GM18907 (cell line): ENCODE measurements at regions not wholly inside any gene's neighbourhood (a gene's known extent, or its start where the extent isn't known, plus 50 kb on each side); places are given as distances from the start of the nearest gene placed in this dataset.
"Not testable (repeated sequence)": the region's sequence is repeated elsewhere in the genome, so short reads cannot be mapped to it uniquely, and the experiment has no call there.

Experiments
- ATAC-seq: cut with Tn5 transposase; IDR thresholded peaks from one replicate; pipeline ENCODE4 v1.9.1; 2021; ENCODE audit warnings: mild to moderate bottlenecking, moderate library complexity; ENCODE audit not compliant: unreplicated experiment

DNA sequence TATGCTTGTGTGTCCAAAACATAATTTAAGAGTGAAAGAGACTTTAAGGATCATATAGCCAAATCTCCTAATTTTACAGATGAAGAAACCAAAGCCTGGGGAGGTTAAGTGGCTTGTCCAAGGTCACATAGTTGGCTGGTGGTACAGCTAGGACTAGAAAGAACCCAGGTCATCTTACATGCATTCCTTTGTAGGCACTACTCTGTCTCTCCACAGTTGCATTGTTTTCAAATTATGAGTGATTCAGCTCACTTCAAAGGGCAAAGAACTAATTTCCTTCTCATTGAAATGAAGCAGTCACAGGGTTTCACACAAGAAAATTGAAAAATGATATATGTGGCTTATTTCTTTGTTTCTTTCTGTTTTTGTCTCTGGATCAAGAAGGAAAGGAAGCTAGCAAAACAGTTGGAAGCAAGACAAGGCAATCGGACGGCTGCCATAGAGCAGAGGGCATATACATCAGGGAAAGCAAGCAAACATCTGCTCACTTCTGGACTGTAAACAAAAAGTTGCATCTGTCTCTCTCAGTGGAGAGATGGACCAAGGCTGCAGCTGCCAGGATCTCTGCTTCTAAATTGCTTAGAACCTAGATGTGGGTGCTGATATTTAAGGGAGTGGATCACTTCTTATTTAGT lies 107.5 kb upstream of the AMOT start:
- no peak for ATAC-seq

DNA sequence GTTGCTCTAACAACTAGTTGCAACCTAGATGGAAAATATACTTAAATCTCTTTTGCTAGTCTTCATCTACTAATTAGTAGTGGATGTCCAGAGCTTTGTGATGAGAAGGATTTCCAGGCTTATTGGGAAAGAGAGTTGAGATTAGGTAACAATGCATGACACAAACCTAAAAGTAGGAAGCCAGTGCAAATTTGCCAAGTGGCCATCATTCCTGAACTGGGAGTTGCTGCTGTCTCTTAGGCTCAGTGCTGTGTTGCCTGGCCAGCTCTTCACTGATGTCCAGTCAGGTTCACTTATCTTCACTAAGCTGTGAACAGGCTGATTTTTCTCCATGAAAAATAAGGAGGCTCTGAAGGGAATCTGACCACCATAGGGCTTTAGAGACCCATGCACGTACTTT lies 105.6 kb upstream of the AMOT start:
- no peak for ATAC-seq

DNA sequence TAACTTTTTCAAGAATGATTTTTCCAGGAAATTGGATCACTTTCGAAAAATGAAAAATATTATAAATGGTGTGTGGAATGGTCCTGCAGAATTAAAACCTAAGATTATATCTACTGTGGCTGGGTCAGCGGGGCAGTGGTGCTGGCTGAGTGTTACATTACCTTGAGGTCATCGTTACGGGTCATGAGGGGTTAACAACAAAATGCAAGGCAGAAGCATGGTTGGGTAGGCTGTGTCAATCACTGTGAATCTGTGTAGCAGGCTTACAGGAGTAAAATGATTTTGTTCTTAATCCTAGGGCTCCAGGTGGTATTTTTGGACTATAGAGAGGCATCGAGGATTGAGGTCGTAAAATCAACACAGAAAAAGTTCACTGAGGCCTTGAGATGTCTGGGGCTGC lies 105.2 kb upstream of the AMOT start:
- ATAC-seq = no peak

DNA sequence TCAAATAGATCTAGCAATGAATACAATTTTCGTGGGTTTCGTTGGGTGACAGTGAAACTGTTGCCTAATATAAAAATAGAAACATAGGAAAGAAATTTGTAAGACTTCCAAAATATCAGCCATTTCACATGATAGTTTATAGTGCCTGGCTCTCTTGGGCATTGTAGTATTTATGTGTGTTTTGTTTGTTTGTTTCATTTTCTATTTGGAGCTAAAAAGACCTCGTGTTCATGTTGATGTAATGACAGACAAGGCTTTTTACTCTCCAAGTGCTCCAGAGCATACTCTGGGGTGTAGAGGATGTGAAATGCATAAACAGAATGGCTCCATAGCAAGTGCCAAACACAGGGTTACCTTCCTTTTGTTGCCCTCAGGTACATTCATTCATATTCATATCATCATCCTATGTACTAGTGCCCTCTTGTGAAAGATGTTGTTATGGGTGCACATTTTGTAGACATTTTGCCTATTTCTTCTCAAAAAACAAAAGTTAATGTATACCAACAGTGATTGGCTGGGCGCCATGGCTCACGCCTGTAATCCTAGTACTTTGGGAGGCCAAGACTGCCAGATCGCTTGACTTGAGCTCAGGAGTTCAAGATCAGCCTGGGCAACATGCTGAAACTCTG lies 100.7 kb upstream of the AMOT start:
- peak; percentile 82 for ATAC-seq

DNA sequence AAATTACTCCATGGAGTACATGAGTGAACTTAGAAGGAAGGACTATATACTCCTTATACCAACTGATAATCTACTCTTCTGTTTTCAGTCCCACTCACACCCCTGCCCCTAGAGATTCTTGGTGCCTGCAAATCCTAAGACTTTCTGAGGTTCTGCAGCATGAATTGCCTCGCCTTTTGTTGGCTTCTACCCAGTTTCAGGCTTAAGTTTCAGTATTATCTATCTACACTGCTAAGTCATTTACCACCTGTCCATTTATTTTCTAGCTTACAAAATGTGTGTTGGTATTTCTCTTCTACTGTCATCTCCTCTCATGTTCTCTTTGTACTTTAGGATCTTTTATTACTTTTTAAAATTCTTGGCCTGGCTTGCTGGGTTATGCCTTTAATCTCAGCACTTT lies 94.4 kb upstream of the AMOT start:
- ATAC-seq = no peak

DNA sequence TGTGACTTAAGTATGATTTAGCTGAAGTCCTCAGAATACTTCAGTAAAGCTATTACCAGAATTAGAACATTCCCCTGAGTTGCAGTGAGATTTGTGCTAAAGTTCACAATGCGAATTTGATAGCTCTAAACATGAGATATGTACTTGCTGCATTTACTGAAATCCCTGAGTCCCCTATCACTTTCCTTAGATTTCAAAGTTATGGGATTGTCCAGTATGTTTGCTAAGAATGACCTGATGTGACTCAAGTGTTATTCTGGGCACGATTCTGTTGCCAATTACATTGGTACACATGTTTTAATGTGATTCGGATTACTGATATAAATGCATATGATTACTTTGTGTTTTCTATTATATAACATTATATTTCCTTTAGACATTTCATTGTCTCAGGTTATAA lies 91.3 kb upstream of the AMOT start:
- ATAC-seq = no peak

DNA sequence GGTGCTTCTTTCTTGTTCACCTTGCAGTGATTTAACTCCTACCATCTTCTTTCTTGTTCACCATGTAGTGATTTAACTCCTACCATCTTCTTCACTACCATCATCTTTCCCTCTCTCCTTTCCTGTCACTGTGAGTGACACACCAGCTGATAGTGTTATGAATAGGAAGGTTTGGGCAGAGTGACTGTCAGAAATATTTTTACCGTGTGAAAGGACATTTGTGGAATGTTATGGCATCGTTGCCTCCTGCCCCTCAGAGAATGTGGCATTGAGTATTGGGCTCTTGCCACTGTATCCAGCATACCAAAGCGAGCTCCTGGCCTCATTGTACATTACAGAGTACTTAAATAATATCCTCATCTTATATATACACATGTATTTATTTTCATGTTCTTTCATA lies 90.8 kb upstream of the AMOT start:
- ATAC-seq = no peak

DNA sequence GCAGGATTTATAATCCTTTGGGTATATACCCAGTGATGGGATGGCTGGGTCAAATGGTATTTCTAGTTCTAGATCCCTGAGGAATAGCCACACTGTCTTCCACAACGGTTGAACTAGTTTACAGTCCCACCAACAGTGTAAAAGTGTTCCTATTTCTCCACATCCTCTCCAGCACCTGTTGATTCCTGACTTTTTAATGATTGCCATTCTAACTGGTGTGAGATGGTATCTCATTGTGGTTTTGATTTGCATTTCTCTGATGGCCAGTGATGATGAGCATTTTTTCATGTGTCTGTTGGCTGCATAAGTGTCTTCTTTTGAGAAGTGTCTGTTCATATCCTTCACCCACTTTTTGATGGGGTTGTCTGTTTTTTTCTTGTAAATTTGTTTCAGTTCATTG lies 82.8 kb upstream of the AMOT start:
- not testable (repeated sequence) for ATAC-seq

DNA sequence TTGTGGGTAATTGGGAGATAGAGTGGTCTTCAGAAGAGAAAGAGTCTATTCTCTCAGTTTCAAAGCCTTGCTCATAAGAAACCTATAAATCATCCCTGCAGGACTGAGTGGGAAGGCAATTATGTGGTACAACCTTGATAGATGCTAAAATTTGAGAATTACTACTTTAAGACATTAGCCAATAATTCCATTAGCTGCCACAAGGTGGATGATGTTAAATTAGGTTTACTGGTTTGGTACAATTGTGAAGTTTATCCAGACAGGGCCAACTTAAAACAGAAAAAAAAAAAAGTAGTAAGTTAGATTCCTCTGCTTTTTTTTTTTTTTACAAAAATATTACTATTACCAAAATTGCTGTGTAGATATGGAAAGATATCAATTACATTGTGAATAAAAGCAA lies 73.2 kb upstream of the AMOT start:
- no peak for ATAC-seq

DNA sequence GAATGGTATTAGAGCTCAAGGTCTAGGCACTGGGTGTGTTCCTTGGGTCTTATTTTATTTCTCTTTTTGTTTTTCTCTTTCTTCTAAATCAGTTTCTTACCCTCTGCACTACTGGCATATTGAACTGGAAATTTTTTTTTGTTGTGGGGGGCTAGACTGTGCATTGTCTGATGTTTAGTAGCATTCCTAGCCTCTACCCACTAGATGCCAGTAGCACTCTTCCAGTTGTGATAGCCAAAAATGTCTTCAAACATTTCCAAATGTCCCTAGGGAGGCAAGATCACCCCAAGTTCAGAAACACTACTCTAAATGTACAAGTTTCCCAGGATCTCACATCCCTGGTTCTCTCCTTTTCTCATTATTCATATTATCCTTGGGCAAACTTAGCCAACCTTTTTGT lies 69.8 kb upstream of the AMOT start:
- no peak for ATAC-seq

DNA sequence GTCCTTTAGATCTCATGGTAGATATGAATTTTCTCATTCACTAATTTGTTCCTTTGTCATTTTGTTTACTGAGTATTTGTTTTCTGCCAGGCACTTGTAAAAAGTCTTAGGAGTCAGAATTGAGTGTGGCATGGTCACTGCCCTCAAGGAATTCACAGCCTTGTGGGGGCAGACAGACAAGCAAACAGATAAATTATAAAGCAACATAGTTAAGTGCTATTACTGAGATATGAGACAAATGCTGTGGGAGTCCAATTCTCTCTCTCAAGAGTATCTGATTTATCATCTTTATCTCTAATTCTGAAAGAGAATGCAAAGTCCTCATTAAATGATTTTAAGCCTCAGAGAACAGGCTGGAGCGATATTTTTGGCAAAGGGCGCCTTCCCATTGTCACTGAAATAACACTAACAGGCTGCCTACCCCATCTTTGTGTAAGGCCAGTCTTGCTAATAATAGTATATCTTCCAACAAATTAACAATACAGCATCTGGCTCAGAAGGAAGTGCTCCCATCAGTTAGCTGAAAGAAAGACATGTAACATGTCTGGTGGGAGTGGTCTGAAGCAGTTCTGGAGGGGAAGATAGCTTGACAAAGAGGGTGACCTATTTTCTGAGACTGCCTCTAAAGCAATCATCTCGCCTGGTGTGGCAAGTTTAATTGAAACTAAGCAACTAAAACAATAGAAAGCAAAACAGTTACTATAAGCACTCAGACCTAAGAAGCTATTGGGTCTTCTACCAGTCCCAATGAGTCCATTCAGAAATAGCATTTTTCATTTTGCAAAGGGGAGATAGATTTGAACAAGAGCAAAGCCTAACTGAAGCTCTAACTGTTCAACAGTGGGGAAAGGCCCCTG lies 61.5 kb upstream of the AMOT start:
- no peak for ATAC-seq

DNA sequence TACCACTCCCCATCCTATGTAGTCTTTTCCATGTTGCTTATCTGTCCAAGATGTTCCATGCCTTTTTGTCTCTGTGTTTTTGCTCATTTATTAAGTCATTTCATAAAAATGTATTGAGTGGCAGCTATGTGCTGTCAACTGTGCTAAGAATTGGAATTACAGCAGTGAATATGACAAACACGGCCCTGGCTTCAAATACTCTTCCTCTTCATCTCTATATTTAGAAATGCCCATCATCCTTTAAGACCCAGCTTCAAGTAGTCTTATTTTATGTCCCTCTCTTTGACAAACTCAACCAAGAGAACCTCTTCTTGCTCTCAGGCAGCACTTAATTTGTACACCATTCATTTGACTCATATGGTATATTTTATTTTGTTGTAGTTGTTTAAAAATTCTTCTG lies 55.4 kb upstream of the AMOT start:
- ATAC-seq = no peak
